C4-2B (cell line): ENCODE measurements at regions not wholly inside any gene's neighbourhood (a gene's known extent, or its start where the extent isn't known, plus 50 kb on each side); places are given as distances from the start of the nearest gene placed in this dataset.

Source experiments
- H3K27ac ChIP-seq: fragments of 450-650 bp; 2 replicates; pipeline ENCODE4 v1.5.1; 2017
- CTCF ChIP-seq: fragments of 450-650 bp; conservative IDR thresholded peaks from 2 replicates; pipeline ENCODE4 v1.5.1; 2017; ENCODE audit warnings: mild to moderate bottlenecking
- ZFX ChIP-seq: fragments of 450-650 bp; IDR thresholded peaks from 2 replicates; pipeline ENCODE4 v1.6.1; 2017

- H3K27ac ChIP-seq = no peak overlapping the region
- TF ChIP-seq ZFX = no peak
- no peak for TF ChIP-seq CTCF
These were observed 299.3 kb downstream of the FGF9 start for GRCh38 chr13:21970172-21970571.

GRCh38 chr13:21970918-21971317 is 300.0 kb downstream of the FGF9 start:
- H3K27ac ChIP-seq = no peak overlapping the region
- TF ChIP-seq ZFX = no peak
- no peak for TF ChIP-seq CTCF

GRCh38 chr13:21971662-21972621 is 301.1 kb downstream of the FGF9 start:
- no peak overlapping the region for H3K27ac ChIP-seq
- no peak for TF ChIP-seq ZFX
- no peak for TF ChIP-seq CTCF

GRCh38 chr13:21973437-21974125 is 302.7 kb downstream of the FGF9 start:
- TF ChIP-seq ZFX = no peak
- TF ChIP-seq CTCF = no peak
- no peak overlapping the region for H3K27ac ChIP-seq

GRCh38 chr13:21974741-21975140 is 303.9 kb downstream of the FGF9 start:
- TF ChIP-seq ZFX (no peak), CTCF (no peak)
- no peak overlapping the region for H3K27ac ChIP-seq

GRCh38 chr13:21976159-21976558 is 305.3 kb downstream of the FGF9 start:
- TF ChIP-seq ZFX (no peak), CTCF (no peak)

More at GRCh38 chr13:21976159-21976558, 305.3 kb downstream of the FGF9 start:
- no peak overlapping the region for H3K27ac ChIP-seq
